SKM-1 (cell line): ENCODE measurements at regions not wholly inside any gene's neighbourhood (a gene's known extent, or its start where the extent isn't known, plus 50 kb on each side); places are given as distances from the start of the nearest gene placed in this dataset.

Source experiments
- DNase-seq: peaks from one replicate; lab custom pipeline; 2025; ENCODE audit not compliant: unreplicated experiment; lab: John Stamatoyannopoulos, UW

- DNase-seq, result no peak
These were observed 71.6 kb upstream of the RUNX1 start for GRCh38 chr21:35120631-35121180.

GRCh38 chr21:35119501-35120047, 70.5 kb upstream of the RUNX1 start:
- DNase-seq, result no peak

- no peak for DNase-seq
These were observed 67.7 kb upstream of the RUNX1 start for GRCh38 chr21:35116777-35117176.

GRCh38 chr21:35113064-35113463, 64.0 kb upstream of the RUNX1 start:
- no peak for DNase-seq

GRCh38 chr21:35111321-35111930, 62.3 kb upstream of the RUNX1 start:
- no peak for DNase-seq

GRCh38 chr21:35108887-35109286, 59.8 kb upstream of the RUNX1 start:
- no peak for DNase-seq

GRCh38 chr21:35107520-35107919, 58.4 kb upstream of the RUNX1 start:
- no peak for DNase-seq

- DNase-seq, result no peak
These were observed 57.2 kb upstream of the RUNX1 start for GRCh38 chr21:35106246-35106835.

GRCh38 chr21:35102488-35103371, 53.6 kb upstream of the RUNX1 start:
- DNase-seq, result peak; percentile 95

GRCh38 chr21:35100349-35100811, 51.3 kb upstream of the RUNX1 start:
- DNase-seq, result no peak

- DNase-seq, result no peak
These were observed 50.2 kb upstream of the RUNX1 start for GRCh38 chr21:35099310-35099709.
